ENCODE measurements at regions not wholly inside any gene's neighbourhood (a gene's known extent, or its start where the extent isn't known, plus 50 kb on each side); places are given as distances from the start of the nearest gene placed in this dataset.
"Not testable (repeated sequence)": the region's sequence is repeated elsewhere in the genome, so short reads cannot be mapped to it uniquely, and the experiment has no call there.

GRCh38 chr20:1799746-1800145, 95.5 kb upstream of the SIRPA start:
- not testable (repeated sequence) for TF ChIP-seq YY1 (IDR thresholded peaks at IDR 0.05; ENCODE audit: low read depth, low read length); ESRRA (IDR thresholded peaks at IDR 0.05; ENCODE audit: low read length); NR2C2 (IDR thresholded peaks at IDR 0.05; ENCODE audit: borderline replicate concordance, control insufficient read depth, insufficient read length, low read depth)

All from GM12878 (cell line).